ENCODE measurements at regions not wholly inside any gene's neighbourhood (a gene's known extent, or its start where the extent isn't known, plus 50 kb on each side); places are given as distances from the start of the nearest gene placed in this dataset.

DNA sequence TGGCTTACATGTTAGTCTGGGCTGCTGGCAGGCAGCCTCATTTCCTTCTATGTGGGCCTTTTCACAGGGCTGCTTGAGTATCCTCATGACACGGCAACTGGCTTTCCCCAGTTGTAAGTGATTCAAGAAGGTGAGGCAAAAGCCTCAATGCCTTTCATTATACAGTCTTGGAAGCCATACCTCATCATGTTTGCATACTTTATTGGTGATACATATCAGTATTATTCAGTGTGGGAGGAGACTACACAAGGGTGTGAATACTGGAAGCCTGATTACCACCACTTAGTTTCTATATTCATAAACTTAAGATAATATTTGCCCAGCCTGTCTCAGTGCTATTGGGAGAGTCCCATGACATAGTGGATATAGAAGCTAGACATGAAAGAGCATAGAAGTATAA, 346.8 kb downstream of the SOX2 start:
- ATAC-seq (ENCODE audit: insufficient number of reproducible peaks, low FRiP score, low read depth) (no peak), DNase-seq (ENCODE audit: low spot score) (no peak)
- H3K4me1 ChIP-seq (ENCODE audit: control insufficient read depth in 1 of 2, low read depth in 2 of 2) = no peaks in the 10 kb centered on the region
- TF ChIP-seq, protein P1, sequence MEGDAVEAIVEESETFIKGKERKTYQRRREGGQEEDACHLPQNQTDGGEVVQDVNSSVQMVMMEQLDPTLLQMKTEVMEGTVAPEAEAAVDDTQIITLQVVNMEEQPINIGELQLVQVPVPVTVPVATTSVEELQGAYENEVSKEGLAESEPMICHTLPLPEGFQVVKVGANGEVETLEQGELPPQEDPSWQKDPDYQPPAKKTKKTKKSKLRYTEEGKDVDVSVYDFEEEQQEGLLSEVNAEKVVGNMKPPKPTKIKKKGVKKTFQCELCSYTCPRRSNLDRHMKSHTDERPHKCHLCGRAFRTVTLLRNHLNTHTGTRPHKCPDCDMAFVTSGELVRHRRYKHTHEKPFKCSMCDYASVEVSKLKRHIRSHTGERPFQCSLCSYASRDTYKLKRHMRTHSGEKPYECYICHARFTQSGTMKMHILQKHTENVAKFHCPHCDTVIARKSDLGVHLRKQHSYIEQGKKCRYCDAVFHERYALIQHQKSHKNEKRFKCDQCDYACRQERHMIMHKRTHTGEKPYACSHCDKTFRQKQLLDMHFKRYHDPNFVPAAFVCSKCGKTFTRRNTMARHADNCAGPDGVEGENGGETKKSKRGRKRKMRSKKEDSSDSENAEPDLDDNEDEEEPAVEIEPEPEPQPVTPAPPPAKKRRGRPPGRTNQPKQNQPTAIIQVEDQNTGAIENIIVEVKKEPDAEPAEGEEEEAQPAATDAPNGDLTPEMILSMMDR (IDR thresholded peaks at IDR 0.05) = no peak
- H3K27ac ChIP-seq = no peak overlapping the region
- H3K36me3 ChIP-seq = no peaks in the 10 kb centered on the region
- no peaks in the 10 kb centered on the region for H3K27me3 ChIP-seq (replicated peaks; ENCODE audit: insufficient read depth)
- H3K9me3 ChIP-seq = no peaks in the 10 kb centered on the region
- H3K4me3 ChIP-seq = no peak overlapping the region

- ATAC-seq (ENCODE audit: insufficient number of reproducible peaks, low FRiP score, low read depth) (no peak), DNase-seq (ENCODE audit: low spot score) (no peak)
- no peaks in the 10 kb centered on the region for H3K4me1 ChIP-seq (ENCODE audit: control insufficient read depth in 1 of 2, low read depth in 2 of 2)
- H3K27me3 ChIP-seq (replicated peaks; ENCODE audit: insufficient read depth) = no peaks in the 10 kb centered on the region
- no peaks in the 10 kb centered on the region for H3K9me3 ChIP-seq
- no peaks in the 10 kb centered on the region for H3K36me3 ChIP-seq
- H3K4me3 ChIP-seq = no peak overlapping the region
- no peak overlapping the region for H3K27ac ChIP-seq
- TF ChIP-seq, protein P1 (IDR thresholded peaks at IDR 0.05) = no peak
Measured at GRCh38 chr3:182063742-182064141, 352.0 kb downstream of the SOX2 start.

DNA sequence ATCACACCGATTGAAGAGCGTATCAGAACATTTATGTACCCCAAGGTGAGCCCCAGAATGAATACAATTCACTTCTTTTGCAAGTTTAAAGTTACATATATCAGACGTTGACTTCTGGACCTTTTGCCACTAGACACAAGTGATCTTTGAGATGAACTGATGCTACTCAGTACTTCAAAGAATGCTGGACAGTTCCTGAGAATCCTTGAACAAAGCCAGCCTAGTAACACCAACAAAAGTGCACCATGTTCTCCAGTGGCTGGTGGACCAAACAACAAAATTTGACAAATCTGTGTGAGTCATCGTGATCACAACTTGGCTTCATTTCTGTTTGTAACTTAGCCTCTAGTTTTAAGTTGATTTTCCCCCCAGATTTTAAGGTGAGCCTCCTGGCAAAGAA, 355.7 kb downstream of the SOX2 start:
- Histone ChIP-seq H3K36me3 (no peaks in the 10 kb centered on the region), H3K27me3 (replicated peaks; ENCODE audit: insufficient read depth) (no peaks in the 10 kb centered on the region), H3K9me3 (no peaks in the 10 kb centered on the region), H3K4me1 (ENCODE audit: control insufficient read depth in 1 of 2, low read depth in 2 of 2) (no peaks in the 10 kb centered on the region), H3K4me3 (no peak overlapping the region), H3K27ac (no peak overlapping the region)
- TF ChIP-seq, protein P1 (IDR thresholded peaks at IDR 0.05) = no peak
- ATAC-seq (ENCODE audit: insufficient number of reproducible peaks, low FRiP score, low read depth) (no peak), DNase-seq (ENCODE audit: low spot score) (no peak)

DNA sequence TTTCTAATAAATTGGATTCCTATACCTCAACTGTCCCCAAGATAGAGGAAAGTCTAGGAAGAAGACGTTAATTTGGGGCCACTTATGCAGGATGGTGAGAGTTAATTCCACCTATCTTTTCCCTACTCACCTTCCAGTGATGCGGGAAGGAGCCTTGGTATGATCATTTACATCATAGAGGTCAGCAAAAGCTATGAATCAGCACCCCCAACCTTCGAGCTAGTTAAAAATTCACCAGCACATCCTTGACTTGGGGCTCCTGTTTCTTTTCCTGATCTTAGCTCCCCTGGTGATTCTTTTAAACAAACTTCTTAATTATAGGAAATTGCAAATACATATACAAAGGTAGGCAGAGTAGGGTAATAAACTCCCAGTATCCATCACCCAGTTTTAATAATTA, 366.6 kb downstream of the SOX2 start:
- Histone ChIP-seq H3K4me3 (no peak overlapping the region), H3K27ac (no peak overlapping the region), H3K4me1 (ENCODE audit: control insufficient read depth in 1 of 2, low read depth in 2 of 2) (no peaks in the 10 kb centered on the region), H3K27me3 (replicated peaks; ENCODE audit: insufficient read depth) (no peaks in the 10 kb centered on the region), H3K9me3 (no peaks in the 10 kb centered on the region), H3K36me3 (no peaks in the 10 kb centered on the region)
- ATAC-seq (ENCODE audit: insufficient number of reproducible peaks, low FRiP score, low read depth) (no peak), DNase-seq (ENCODE audit: low spot score) (no peak)
- TF ChIP-seq, protein P1 (IDR thresholded peaks at IDR 0.05) = no peak

- Histone ChIP-seq H3K27ac (no peak overlapping the region), H3K36me3 (no peaks in the 10 kb centered on the region), H3K4me1 (ENCODE audit: control insufficient read depth in 1 of 2, low read depth in 2 of 2) (no peaks in the 10 kb centered on the region), H3K4me3 (no peak overlapping the region), H3K9me3 (no peaks in the 10 kb centered on the region), H3K27me3 (replicated peaks; ENCODE audit: insufficient read depth) (no peaks in the 10 kb centered on the region)
- TF ChIP-seq, protein P1 (IDR thresholded peaks at IDR 0.05) = no peak
- no peak for DNase-seq (ENCODE audit: low spot score)
- ATAC-seq (ENCODE audit: insufficient number of reproducible peaks, low FRiP score, low read depth) = no peak
Measured at GRCh38 chr3:182078929-182079328, 367.2 kb downstream of the SOX2 start.
